ENCODE measurements at regions not wholly inside any gene's neighbourhood (a gene's known extent, or its start where the extent isn't known, plus 50 kb on each side); places are given as distances from the start of the nearest gene placed in this dataset.

GRCh38 chr13:29702912-29703351, 107.4 kb upstream of the SLC7A1 start:
- Histone ChIP-seq H3K9me3 (no peaks in the 10 kb centered on the region), H3K27me3 (no peaks in the 10 kb centered on the region), H3K36me3 (no peaks in the 10 kb centered on the region), H3K4me3 (peak overlapping the region in 2 of 12 donors; percentile 27 to 31), H3K27ac (no peak overlapping the region), H3K4me1 (peaks cover 0 to 23% (median 11%) of the 10 kb centered on the region in 12 donors)
- 37 to 68% (median 46%) methylated on average over 13 of the region's 13 CpGs for WGBS, 4 donors
- ATAC-seq (peak in 3 of 4 donors; percentile 44 to 73 (median 56)), DNase-seq (peak; percentile 37 to 66 (median 47))
- intact Hi-C loops (cut with DNase I): loop anchor here in 2 of 10 donors (5.0 to 10.0 kb wide), 2 partner anchors 88 to 131 kb away; no protein-coding TSS in a partner anchor
- no peak for TF ChIP-seq POLR2A (IDR thresholded peaks at IDR 0.05)
- TF ChIP-seq, protein P1, sequence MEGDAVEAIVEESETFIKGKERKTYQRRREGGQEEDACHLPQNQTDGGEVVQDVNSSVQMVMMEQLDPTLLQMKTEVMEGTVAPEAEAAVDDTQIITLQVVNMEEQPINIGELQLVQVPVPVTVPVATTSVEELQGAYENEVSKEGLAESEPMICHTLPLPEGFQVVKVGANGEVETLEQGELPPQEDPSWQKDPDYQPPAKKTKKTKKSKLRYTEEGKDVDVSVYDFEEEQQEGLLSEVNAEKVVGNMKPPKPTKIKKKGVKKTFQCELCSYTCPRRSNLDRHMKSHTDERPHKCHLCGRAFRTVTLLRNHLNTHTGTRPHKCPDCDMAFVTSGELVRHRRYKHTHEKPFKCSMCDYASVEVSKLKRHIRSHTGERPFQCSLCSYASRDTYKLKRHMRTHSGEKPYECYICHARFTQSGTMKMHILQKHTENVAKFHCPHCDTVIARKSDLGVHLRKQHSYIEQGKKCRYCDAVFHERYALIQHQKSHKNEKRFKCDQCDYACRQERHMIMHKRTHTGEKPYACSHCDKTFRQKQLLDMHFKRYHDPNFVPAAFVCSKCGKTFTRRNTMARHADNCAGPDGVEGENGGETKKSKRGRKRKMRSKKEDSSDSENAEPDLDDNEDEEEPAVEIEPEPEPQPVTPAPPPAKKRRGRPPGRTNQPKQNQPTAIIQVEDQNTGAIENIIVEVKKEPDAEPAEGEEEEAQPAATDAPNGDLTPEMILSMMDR (IDR thresholded peaks at IDR 0.05): no peak

DNA sequence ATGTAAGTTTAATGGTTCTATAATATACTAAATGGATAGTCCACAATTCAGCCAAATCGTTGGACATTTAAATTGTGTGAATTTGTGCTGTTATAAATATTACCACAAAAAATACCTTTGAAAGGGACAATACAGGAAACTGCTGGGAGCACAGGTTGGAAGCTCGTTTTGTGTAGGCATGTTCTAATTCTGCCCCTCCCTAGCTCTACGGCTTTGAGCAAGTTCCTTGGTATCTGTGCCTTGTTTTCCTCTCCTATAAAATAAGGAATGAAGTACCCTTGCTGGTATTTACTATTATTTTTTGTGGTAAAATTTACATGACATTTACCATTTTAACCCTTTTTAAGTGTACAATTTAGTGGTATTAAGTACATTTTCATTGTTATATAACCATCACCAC, 102.6 kb upstream of the SLC7A1 start:
- no peak for ATAC-seq
- no peak for DNase-seq
- Histone ChIP-seq H3K4me1 (peaks cover 0 to 9% (median 2%) of the 10 kb centered on the region in 12 donors), H3K27me3 (no peaks in the 10 kb centered on the region), H3K36me3 (no peaks in the 10 kb centered on the region), H3K4me3 (no peak overlapping the region), H3K9me3 (no peaks in the 10 kb centered on the region), H3K27ac (no peak overlapping the region)
- TF ChIP-seq, protein P1 (IDR thresholded peaks at IDR 0.05): no peak
- 68 to 79% (median 73%) methylated on average over 3 of the region's 3 CpGs for WGBS, 4 donors
- intact Hi-C loops (cut with DNase I): no loop called here

- ATAC-seq (no peak), DNase-seq (no peak)
- Histone ChIP-seq H3K27ac (no peak overlapping the region), H3K9me3 (no peaks in the 10 kb centered on the region), H3K4me1 (no peaks in the 10 kb centered on the region), H3K27me3 (no peaks in the 10 kb centered on the region), H3K36me3 (no peaks in the 10 kb centered on the region), H3K4me3 (no peak overlapping the region)
- TF ChIP-seq, protein P1 (IDR thresholded peaks at IDR 0.05): no peak
- TF ChIP-seq POLR2A (IDR thresholded peaks at IDR 0.05): no peak
- intact Hi-C loops (cut with DNase I): no loop called here
Measured at GRCh38 chr13:29696606-29697005, 101.1 kb upstream of the SLC7A1 start.

DNA sequence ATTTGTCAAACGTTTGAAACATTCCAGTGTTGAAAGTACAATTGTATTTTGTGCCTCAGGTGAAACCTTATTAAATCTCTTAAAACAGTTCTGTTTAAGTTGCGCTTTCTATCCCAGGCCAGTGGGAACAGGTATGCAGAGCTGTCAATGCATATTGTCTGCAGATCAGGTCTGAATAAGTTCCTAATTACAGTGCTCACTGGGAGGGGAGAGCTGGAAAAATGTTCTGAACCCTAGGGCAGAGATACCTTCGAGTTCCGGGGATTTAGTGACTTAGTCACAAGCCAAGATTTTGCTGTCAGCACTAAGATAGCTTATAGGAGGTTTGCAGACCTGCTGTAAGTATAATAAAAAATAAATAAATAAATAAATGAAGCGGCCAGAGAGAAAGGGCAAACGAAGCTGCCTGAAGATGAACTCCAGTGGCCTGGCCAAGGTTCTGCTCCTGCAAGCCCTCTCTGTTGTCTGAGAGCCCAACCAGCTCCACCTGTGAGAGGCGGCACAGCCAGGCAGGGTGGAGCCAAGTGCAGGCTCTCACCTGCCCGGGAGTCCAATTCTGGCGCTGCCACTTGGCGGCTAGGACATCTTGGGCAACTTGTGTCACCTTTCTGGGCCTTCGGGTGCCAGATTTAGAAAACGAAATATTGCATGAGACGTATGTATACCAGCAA, 97.9 kb upstream of the SLC7A1 start:
- intact Hi-C loops (cut with DNase I): no loop called here

More for the DNA sequence above, 97.9 kb upstream of the SLC7A1 start:
- TF ChIP-seq, protein P1 (IDR thresholded peaks at IDR 0.05): no peak
- TF ChIP-seq POLR2A (IDR thresholded peaks at IDR 0.05): no peak
- DNase-seq (no peak), ATAC-seq (no peak)
- Histone ChIP-seq H3K4me1 (peaks cover 0 to 4% (median 0%) of the 10 kb centered on the region in 12 donors), H3K36me3 (no peaks in the 10 kb centered on the region), H3K4me3 (no peak overlapping the region), H3K9me3 (no peaks in the 10 kb centered on the region), H3K27ac (no peak overlapping the region), H3K27me3 (no peaks in the 10 kb centered on the region)
- WGBS, 4 donors: 83 to 87% (median 84%) methylated on average over 13 of the region's 13 CpGs

Data from heart left ventricle (tissue), 16 donors.